ENCODE measurements at regions not wholly inside any gene's neighbourhood (a gene's known extent, or its start where the extent isn't known, plus 50 kb on each side); places are given as distances from the start of the nearest gene placed in this dataset.

GRCh38 chr3:117848606-117849005 lies 1139.0 kb downstream of the TUSC7 start:
- no peak for TF ChIP-seq CTCF (IDR thresholded peaks at IDR 0.05)
- TF ChIP-seq POLR2A (IDR thresholded peaks at IDR 0.05): no peak
